GM18870 (cell line): ENCODE measurements at regions not wholly inside any gene's neighbourhood (a gene's known extent, or its start where the extent isn't known, plus 50 kb on each side); places are given as distances from the start of the nearest gene placed in this dataset.

ENCODE experiments used
- ATAC-seq: cut with Tn5 transposase; IDR thresholded peaks from one replicate; pipeline ENCODE4 v1.9.1; 2021; ENCODE audit warnings: moderate library complexity; ENCODE audit not compliant: unreplicated experiment

DNA sequence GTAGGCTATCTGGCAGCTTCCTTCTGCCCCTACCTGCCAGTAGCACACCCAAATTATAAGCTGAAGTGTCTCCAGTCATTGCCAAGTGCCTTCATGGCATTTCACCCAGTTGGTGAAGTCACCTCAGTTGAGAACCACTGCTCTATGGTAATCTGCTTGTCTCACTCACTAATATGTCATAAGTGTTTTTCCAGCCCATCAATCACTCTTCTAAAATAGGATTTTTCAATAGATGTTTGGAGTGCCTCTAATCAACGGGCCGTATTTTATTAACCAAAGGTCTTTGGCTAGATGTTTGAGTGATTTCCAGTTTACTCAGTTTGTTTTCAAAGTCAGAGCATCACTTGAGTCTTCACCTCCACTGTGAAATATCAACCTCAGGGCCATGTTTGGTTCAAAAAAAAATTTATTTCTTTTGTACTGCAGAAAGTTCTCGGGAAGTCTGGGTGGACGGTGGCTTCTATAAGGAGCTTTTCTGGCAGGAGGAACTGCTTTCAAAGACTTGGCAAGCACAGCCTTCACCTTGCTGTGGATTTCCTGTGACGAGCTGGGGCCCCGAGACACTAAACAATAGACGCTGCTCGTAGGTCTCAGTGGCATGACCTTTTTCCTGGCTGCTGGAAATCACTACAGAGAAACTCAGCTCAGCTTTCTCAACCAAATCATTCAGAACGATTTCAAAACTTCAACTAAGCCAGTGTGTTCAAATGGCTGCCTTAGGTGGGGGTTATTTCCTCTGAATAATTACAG, 95.2 kb upstream of the FOXF1 start:
- no peak for ATAC-seq

- ATAC-seq = no peak
Observed at GRCh38 chr16:86418981-86419380, 91.3 kb upstream of the FOXF1 start.

GRCh38 chr16:86419518-86419917, 90.8 kb upstream of the FOXF1 start:
- ATAC-seq = no peak

- ATAC-seq = no peak
Observed at GRCh38 chr16:86421995-86422394, 88.3 kb upstream of the FOXF1 start.

DNA sequence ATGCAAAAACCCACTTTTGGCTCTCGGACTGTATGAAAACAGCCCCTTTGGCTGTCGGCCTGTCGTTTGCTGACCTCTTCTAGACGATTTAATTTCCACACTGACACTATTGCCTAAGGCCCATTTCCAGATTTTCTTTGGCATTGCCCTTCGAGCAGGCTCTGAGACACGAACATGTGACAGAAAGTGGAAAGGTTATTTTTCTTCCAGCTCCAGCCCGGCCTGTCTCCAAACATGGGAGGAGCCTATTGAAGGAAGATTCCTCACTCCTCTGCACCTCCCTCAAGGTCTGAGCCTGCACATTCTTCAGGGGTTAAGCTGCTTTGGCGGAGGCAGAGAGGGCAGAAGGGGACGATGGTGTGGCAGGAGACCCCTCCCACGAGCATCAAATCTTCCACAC, 85.9 kb upstream of the FOXF1 start:
- ATAC-seq = no peak

GRCh38 chr16:86424985-86425384, 85.3 kb upstream of the FOXF1 start:
- no peak for ATAC-seq

DNA sequence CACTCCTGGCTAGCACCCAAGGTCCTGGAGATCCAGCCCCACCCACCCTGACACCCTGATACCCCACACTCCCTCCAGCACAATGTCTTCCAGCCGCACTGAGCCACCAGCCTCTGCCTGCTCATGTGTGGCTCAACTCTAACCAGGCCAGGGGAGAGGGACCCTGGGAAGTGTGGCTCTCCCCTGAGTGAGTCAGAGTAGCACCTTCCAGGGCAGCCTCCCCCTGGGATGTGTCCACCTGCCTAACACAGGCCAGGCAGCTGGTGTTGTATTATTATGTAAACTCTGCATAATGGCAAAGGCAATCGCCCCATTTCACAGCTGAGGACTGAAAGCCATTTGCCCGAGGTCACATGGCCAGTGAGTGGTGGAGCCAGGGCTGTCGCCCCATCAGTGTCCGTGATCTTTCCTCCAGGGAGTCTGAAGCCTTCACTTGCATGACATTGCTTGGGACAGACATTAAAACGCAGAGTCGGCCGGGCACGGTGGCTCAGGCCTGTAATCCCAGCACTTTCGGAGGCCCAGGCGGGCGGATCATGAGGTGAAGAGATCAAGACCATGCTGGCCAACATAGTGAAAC, 84.2 kb upstream of the FOXF1 start:
- no peak for ATAC-seq

DNA sequence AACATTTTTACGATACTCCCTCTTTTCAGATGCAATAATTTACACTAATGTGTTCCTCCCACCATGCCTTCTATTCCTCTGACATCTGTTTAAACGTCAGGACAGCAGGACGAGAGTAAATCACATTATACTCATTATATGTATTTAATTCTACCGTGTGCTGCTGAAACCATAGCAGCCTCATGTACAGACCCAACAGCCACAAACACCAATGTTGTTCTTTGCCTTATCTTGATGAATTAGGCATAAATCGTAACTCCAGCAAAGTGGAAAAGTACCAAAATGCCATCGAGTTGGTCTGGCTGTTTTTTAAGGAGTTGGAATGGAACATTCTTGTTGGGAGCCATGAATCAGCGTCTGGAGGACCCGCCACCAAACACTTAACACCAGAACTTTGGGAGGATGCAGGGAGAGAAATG, 82.9 kb upstream of the FOXF1 start:
- ATAC-seq = no peak

GRCh38 chr16:86428729-86429517, 81.4 kb upstream of the FOXF1 start:
- ATAC-seq = no peak

DNA sequence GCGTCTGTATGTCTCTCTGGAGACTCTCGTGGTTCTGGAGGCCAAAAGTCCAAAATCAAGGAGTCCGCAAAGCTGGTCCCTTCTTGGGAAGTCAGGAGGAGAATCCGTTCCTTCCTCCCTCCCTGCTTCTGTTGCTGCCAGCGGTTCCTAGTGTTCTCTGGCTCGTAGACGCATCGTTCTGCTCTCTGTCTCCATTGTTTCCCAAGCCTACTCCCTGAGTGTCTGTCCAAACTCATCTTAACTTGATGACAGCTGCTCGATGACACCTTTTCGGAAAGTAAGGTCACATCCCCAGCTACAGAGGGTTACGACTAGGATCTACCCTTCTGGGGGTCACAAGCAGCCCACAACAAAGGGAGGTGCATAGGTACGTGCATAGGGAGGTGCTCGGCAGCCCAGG, 80.7 kb upstream of the FOXF1 start:
- ATAC-seq = no peak

GRCh38 chr16:86430814-86431213, 79.5 kb upstream of the FOXF1 start:
- ATAC-seq = no peak

GRCh38 chr16:86431540-86431939, 78.8 kb upstream of the FOXF1 start:
- ATAC-seq = no peak

GRCh38 chr16:86432048-86432447, 78.3 kb upstream of the FOXF1 start:
- no peak for ATAC-seq

GRCh38 chr16:86432691-86433090, 77.6 kb upstream of the FOXF1 start:
- no peak for ATAC-seq

GRCh38 chr16:86436466-86437185, 73.7 kb upstream of the FOXF1 start:
- ATAC-seq = no peak

DNA sequence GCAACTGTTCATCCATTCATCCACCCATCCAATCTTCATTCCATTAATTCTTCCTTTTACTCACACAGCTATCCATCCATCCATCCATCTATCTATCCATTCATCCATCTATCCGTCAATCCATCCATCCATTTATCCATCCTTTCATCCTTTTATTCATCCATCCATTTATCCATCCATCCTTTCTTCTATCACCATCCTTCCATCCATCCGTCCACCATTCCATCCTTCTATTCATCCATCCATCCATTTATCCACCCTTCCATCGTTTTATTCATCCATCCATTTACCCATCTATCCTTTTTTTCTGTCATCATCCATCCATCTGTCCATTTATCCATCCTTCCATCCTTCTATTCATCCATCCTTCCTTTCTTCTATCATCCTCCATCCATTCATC, 73.0 kb upstream of the FOXF1 start:
- ATAC-seq = no peak

DNA sequence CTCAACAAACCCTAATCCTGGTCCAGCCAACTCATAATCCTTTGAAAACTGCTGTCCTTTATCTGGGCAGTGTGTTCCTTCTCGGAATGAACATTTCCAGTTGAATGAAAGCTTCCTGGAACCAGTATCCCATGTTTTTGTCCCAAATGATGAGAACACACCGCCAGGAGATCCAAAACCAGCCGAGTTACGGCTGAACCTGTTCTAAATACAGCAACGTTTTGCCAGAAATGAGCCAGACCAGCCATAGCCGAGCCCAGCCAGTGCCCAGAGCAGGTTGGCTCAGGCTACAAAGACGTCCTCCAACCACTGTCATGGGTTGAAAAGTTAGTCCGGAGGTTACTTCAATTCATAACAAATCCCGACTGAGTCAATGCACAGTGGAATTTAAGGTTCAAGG, 67.6 kb upstream of the FOXF1 start:
- ATAC-seq = no peak

- no peak for ATAC-seq
Observed at GRCh38 chr16:86443508-86444147, 66.7 kb upstream of the FOXF1 start.

GRCh38 chr16:86444261-86444660, 66.1 kb upstream of the FOXF1 start:
- ATAC-seq = no peak

DNA sequence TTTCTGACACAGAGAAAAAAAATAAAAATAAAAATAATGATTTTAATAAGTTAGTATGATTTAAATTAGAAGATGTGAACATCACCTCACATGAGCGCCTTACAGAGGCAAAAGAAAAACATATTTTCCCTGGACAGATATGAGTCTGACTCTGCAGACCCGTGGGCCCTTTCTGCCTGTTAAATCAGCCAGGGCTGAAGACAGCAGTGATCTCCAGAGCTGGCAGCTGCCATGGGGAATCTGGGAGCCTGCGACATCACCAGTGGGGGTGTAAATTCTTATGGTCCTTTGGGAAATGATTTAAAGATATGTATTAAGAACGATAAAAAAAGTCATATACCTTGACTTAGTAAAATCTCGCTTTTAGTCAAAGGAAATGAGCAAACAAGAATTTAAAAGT, 65.7 kb upstream of the FOXF1 start:
- ATAC-seq = no peak

GRCh38 chr16:86446279-86446678, 64.0 kb upstream of the FOXF1 start:
- ATAC-seq = no peak
